ENCODE measurements at regions not wholly inside any gene's neighbourhood (a gene's known extent, or its start where the extent isn't known, plus 50 kb on each side); places are given as distances from the start of the nearest gene placed in this dataset.

- TF ChIP-seq, protein P1, sequence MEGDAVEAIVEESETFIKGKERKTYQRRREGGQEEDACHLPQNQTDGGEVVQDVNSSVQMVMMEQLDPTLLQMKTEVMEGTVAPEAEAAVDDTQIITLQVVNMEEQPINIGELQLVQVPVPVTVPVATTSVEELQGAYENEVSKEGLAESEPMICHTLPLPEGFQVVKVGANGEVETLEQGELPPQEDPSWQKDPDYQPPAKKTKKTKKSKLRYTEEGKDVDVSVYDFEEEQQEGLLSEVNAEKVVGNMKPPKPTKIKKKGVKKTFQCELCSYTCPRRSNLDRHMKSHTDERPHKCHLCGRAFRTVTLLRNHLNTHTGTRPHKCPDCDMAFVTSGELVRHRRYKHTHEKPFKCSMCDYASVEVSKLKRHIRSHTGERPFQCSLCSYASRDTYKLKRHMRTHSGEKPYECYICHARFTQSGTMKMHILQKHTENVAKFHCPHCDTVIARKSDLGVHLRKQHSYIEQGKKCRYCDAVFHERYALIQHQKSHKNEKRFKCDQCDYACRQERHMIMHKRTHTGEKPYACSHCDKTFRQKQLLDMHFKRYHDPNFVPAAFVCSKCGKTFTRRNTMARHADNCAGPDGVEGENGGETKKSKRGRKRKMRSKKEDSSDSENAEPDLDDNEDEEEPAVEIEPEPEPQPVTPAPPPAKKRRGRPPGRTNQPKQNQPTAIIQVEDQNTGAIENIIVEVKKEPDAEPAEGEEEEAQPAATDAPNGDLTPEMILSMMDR (IDR thresholded peaks at IDR 0.05): no peak
- no peak for TF ChIP-seq POLR2A (IDR thresholded peaks at IDR 0.05)
These were observed 1165.7 kb upstream of the GYPC start for GRCh38 chr2:125490308-125490707.
